ENCODE measurements at regions not wholly inside any gene's neighbourhood (a gene's known extent, or its start where the extent isn't known, plus 50 kb on each side); places are given as distances from the start of the nearest gene placed in this dataset.

DNA sequence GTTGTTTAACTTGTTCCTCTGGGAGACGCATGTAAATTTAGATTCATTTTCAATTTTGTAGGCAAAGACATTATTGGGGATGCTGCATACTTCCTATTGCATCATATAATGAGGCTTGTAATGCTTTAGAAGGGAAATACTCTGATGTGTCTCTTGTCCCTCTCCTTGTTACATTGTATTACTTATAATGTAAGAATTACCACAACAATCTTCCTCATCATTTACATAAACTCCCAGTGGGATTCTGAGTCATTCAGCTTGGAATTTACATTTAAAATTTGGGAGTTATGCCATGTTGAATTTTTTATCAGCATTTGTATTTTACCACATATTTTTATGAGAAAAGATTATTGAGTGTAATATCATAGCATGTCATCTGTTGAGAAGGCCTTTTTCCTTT is 963.4 kb upstream of the NRXN1 start:
- DNase-seq (ENCODE audit: insufficient read length, low spot score), result no peak
- FAIRE-seq, result no peak
- TF ChIP-seq POLR2A (IDR thresholded peaks at IDR 0.05; ENCODE audit: low read depth, low read length), result no peak
- no peak for TF ChIP-seq PAX5 (IDR thresholded peaks at IDR 0.05; ENCODE audit: insufficient read depth, low read length, severe bottlenecking)
- TF ChIP-seq TAF1 (IDR thresholded peaks at IDR 0.05; ENCODE audit: low read depth, low read length), result no peak
- no peak for TF ChIP-seq POU2F2 (IDR thresholded peaks at IDR 0.05; ENCODE audit: low read depth, low read length)
- no peak for TF ChIP-seq POLR2AphosphoS5 (IDR thresholded peaks at IDR 0.05; ENCODE audit: low read depth, low read length)
- TF ChIP-seq SPI1 (IDR thresholded peaks at IDR 0.05; ENCODE audit: low read depth, low read length), result no peak

- no peak for TF ChIP-seq POU2F2 (IDR thresholded peaks at IDR 0.05; ENCODE audit: low read depth, low read length)
- TF ChIP-seq TAF1 (IDR thresholded peaks at IDR 0.05; ENCODE audit: low read depth, low read length), result no peak
- no peak for TF ChIP-seq POLR2A (IDR thresholded peaks at IDR 0.05; ENCODE audit: low read depth, low read length)
- no peak for TF ChIP-seq PAX5 (IDR thresholded peaks at IDR 0.05; ENCODE audit: insufficient read depth, low read length, severe bottlenecking)
- TF ChIP-seq POLR2AphosphoS5 (IDR thresholded peaks at IDR 0.05; ENCODE audit: low read depth, low read length), result no peak
- TF ChIP-seq SPI1 (IDR thresholded peaks at IDR 0.05; ENCODE audit: low read depth, low read length), result no peak
- FAIRE-seq (no peak), DNase-seq (ENCODE audit: insufficient read length, low spot score) (no peak)
Observed at GRCh38 chr2:51994123-51994763, 962.3 kb upstream of the NRXN1 start.

- DNase-seq (ENCODE audit: insufficient read length, low spot score) (no peak), FAIRE-seq (no peak)
- no peak for TF ChIP-seq TAF1 (IDR thresholded peaks at IDR 0.05; ENCODE audit: low read depth, low read length)
- TF ChIP-seq POLR2AphosphoS5 (IDR thresholded peaks at IDR 0.05; ENCODE audit: low read depth, low read length), result no peak
- TF ChIP-seq POLR2A (IDR thresholded peaks at IDR 0.05; ENCODE audit: low read depth, low read length), result no peak
- TF ChIP-seq SPI1 (IDR thresholded peaks at IDR 0.05; ENCODE audit: low read depth, low read length), result no peak
- no peak for TF ChIP-seq POU2F2 (IDR thresholded peaks at IDR 0.05; ENCODE audit: low read depth, low read length)
- TF ChIP-seq PAX5 (IDR thresholded peaks at IDR 0.05; ENCODE audit: insufficient read depth, low read length, severe bottlenecking), result no peak
Observed at GRCh38 chr2:51990684-51991083, 958.8 kb upstream of the NRXN1 start.

DNA sequence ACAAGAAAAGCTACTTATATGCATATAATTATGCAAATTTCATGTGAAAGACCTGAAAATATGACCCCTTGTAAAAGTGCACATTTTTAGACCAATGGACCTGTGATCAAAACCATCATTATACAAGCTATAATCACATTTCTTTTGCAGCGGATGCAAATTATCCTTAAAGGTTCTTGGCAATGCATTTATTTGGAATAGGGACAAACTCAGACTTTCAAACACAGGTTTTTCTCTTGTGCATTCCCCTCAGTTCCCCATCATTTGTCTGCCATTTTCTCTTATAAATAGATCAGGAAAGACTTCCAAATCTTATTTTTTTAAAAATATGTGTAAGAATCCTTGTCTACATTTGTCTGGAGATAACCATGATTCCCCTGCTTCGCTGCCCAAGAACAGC is 954.2 kb upstream of the NRXN1 start:
- no peak for DNase-seq (ENCODE audit: insufficient read length, low spot score)
- no peak for FAIRE-seq
- TF ChIP-seq PAX5 (IDR thresholded peaks at IDR 0.05; ENCODE audit: insufficient read depth, low read length, severe bottlenecking) (no peak), POLR2A (IDR thresholded peaks at IDR 0.05; ENCODE audit: low read depth, low read length) (no peak), SPI1 (IDR thresholded peaks at IDR 0.05; ENCODE audit: low read depth, low read length) (no peak), POLR2AphosphoS5 (IDR thresholded peaks at IDR 0.05; ENCODE audit: low read depth, low read length) (no peak), POU2F2 (IDR thresholded peaks at IDR 0.05; ENCODE audit: low read depth, low read length) (no peak), TAF1 (IDR thresholded peaks at IDR 0.05; ENCODE audit: low read depth, low read length) (no peak)

GRCh38 chr2:51981783-51982182 is 949.9 kb upstream of the NRXN1 start:
- FAIRE-seq, result no peak
- TF ChIP-seq SPI1 (IDR thresholded peaks at IDR 0.05; ENCODE audit: low read depth, low read length), result no peak
- no peak for TF ChIP-seq POLR2A (IDR thresholded peaks at IDR 0.05; ENCODE audit: low read depth, low read length)
- no peak for TF ChIP-seq POU2F2 (IDR thresholded peaks at IDR 0.05; ENCODE audit: low read depth, low read length)
- no peak for TF ChIP-seq TAF1 (IDR thresholded peaks at IDR 0.05; ENCODE audit: low read depth, low read length)
- TF ChIP-seq PAX5 (IDR thresholded peaks at IDR 0.05; ENCODE audit: insufficient read depth, low read length, severe bottlenecking), result no peak
- no peak for TF ChIP-seq POLR2AphosphoS5 (IDR thresholded peaks at IDR 0.05; ENCODE audit: low read depth, low read length)
- DNase-seq (ENCODE audit: insufficient read length, low spot score), result no peak

- FAIRE-seq (no peak), DNase-seq (ENCODE audit: insufficient read length, low spot score) (no peak)
- TF ChIP-seq TAF1 (IDR thresholded peaks at IDR 0.05; ENCODE audit: low read depth, low read length) (no peak), POLR2A (IDR thresholded peaks at IDR 0.05; ENCODE audit: low read depth, low read length) (no peak), SPI1 (IDR thresholded peaks at IDR 0.05; ENCODE audit: low read depth, low read length) (no peak), POU2F2 (IDR thresholded peaks at IDR 0.05; ENCODE audit: low read depth, low read length) (no peak), POLR2AphosphoS5 (IDR thresholded peaks at IDR 0.05; ENCODE audit: low read depth, low read length) (no peak), PAX5 (IDR thresholded peaks at IDR 0.05; ENCODE audit: insufficient read depth, low read length, severe bottlenecking) (no peak)
Observed at GRCh38 chr2:51976623-51977022, 944.7 kb upstream of the NRXN1 start.

- FAIRE-seq (no peak), DNase-seq (ENCODE audit: insufficient read length, low spot score) (no peak)
- no peak for TF ChIP-seq TAF1 (IDR thresholded peaks at IDR 0.05; ENCODE audit: low read depth, low read length)
- TF ChIP-seq POU2F2 (IDR thresholded peaks at IDR 0.05; ENCODE audit: low read depth, low read length), result no peak
- no peak for TF ChIP-seq SPI1 (IDR thresholded peaks at IDR 0.05; ENCODE audit: low read depth, low read length)
- no peak for TF ChIP-seq PAX5 (IDR thresholded peaks at IDR 0.05; ENCODE audit: insufficient read depth, low read length, severe bottlenecking)
- no peak for TF ChIP-seq POLR2A (IDR thresholded peaks at IDR 0.05; ENCODE audit: low read depth, low read length)
- TF ChIP-seq POLR2AphosphoS5 (IDR thresholded peaks at IDR 0.05; ENCODE audit: low read depth, low read length), result no peak
Observed at GRCh38 chr2:51971136-51971535, 939.2 kb upstream of the NRXN1 start.

GRCh38 chr2:51969347-51969746 is 937.4 kb upstream of the NRXN1 start:
- TF ChIP-seq POLR2AphosphoS5 (IDR thresholded peaks at IDR 0.05; ENCODE audit: low read depth, low read length) (no peak), POLR2A (IDR thresholded peaks at IDR 0.05; ENCODE audit: low read depth, low read length) (no peak), SPI1 (IDR thresholded peaks at IDR 0.05; ENCODE audit: low read depth, low read length) (no peak), TAF1 (IDR thresholded peaks at IDR 0.05; ENCODE audit: low read depth, low read length) (no peak), POU2F2 (IDR thresholded peaks at IDR 0.05; ENCODE audit: low read depth, low read length) (no peak), PAX5 (IDR thresholded peaks at IDR 0.05; ENCODE audit: insufficient read depth, low read length, severe bottlenecking) (no peak)
- DNase-seq (ENCODE audit: insufficient read length, low spot score) (no peak), FAIRE-seq (no peak)

DNA sequence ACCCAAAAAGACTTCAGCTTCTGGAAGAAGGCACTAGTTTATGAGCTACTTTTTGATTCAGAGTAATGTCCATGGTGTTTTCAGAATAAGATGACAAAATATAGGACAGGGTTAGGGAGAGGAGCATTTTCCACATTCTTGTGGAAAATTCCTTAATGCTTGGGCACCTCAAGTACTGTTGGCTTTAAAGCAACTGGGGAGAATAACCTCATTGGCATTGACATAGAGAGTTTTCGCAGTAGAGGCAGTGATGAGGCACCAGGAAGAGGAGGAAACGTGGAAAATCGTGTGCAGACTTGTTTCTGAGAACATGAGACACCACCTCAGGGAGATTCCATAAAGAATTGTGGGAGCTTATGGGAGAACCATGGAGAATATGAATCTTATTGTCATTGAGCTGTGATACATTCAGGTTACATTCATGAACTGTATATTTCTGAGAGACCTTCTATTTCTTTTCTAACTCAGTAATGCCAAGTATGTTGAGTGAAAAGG is 929.0 kb upstream of the NRXN1 start:
- no peak for FAIRE-seq
- no peak for DNase-seq (ENCODE audit: insufficient read length, low spot score)
- TF ChIP-seq SPI1 (IDR thresholded peaks at IDR 0.05; ENCODE audit: low read depth, low read length), result no peak

GRCh38 chr2:51960281-51960680 is 928.3 kb upstream of the NRXN1 start:
- FAIRE-seq (no peak), DNase-seq (ENCODE audit: insufficient read length, low spot score) (no peak)
- TF ChIP-seq POLR2A (IDR thresholded peaks at IDR 0.05; ENCODE audit: low read depth, low read length), result no peak
- TF ChIP-seq SPI1 (IDR thresholded peaks at IDR 0.05; ENCODE audit: low read depth, low read length), result no peak
- no peak for TF ChIP-seq TAF1 (IDR thresholded peaks at IDR 0.05; ENCODE audit: low read depth, low read length)
- TF ChIP-seq PAX5 (IDR thresholded peaks at IDR 0.05; ENCODE audit: insufficient read depth, low read length, severe bottlenecking), result no peak
- TF ChIP-seq POLR2AphosphoS5 (IDR thresholded peaks at IDR 0.05; ENCODE audit: low read depth, low read length), result no peak
- no peak for TF ChIP-seq POU2F2 (IDR thresholded peaks at IDR 0.05; ENCODE audit: low read depth, low read length)

All from GM12891 (cell line).